Activated naive CD8-positive, alpha-beta T cell (primary cell): ENCODE measurements at regions not wholly inside any gene's neighbourhood (a gene's known extent, or its start where the extent isn't known, plus 50 kb on each side); places are given as distances from the start of the nearest gene placed in this dataset.
"Not testable (repeated sequence)": the region's sequence is repeated elsewhere in the genome, so short reads cannot be mapped to it uniquely, and the experiment has no call there.

Experiments used
- H3K27ac Mint-ChIP-seq: one replicate; pipeline ENCODE4 v1.8.0; 2021; ENCODE audit warnings: mixed read lengths
- H3K27me3 Mint-ChIP-seq: one replicate; pipeline ENCODE4 v1.8.0; 2021; ENCODE audit warnings: mixed read lengths
- H3K36me3 Mint-ChIP-seq: one replicate; pipeline ENCODE4 v1.8.0; 2021; ENCODE audit warnings: mixed read lengths
- H3K4me1 Mint-ChIP-seq: one replicate; pipeline ENCODE4 v1.8.0; 2021; ENCODE audit warnings: low read depth, mixed read lengths
- H3K4me3 Mint-ChIP-seq: one replicate; pipeline ENCODE4 v1.8.0; 2021; ENCODE audit warnings: mild to moderate bottlenecking, mixed read lengths
- H3K9me3 Mint-ChIP-seq: one replicate; pipeline ENCODE4 v1.8.0; 2021; ENCODE audit warnings: low read depth, mixed read lengths

- Mint-ChIP-seq H3K27ac (no peak overlapping the region), H3K9me3 (peaks cover 3% of the 10 kb centered on the region), H3K4me1 (no peaks in the 10 kb centered on the region), H3K27me3 (peaks cover 6% of the 10 kb centered on the region), H3K4me3 (no peak overlapping the region), H3K36me3 (no peaks in the 10 kb centered on the region)
Observed at GRCh38 chr3:16692486-16693344, 87.5 kb upstream of the DAZL start.

GRCh38 chr3:16693820-16694219 is 88.6 kb upstream of the DAZL start:
- H3K4me3 Mint-ChIP-seq = no peak overlapping the region

GRCh38 chr3:16695710-16696109 is 90.5 kb upstream of the DAZL start:
- peaks cover 3% of the 10 kb centered on the region for H3K9me3 Mint-ChIP-seq
- no peak overlapping the region for H3K27ac Mint-ChIP-seq
- H3K27me3 Mint-ChIP-seq = no peaks in the 10 kb centered on the region

More at GRCh38 chr3:16693820-16694219, 88.6 kb upstream of the DAZL start:
- Mint-ChIP-seq H3K36me3 (no peaks in the 10 kb centered on the region), H3K4me1 (no peaks in the 10 kb centered on the region), H3K27ac (no peak overlapping the region), H3K27me3 (peaks cover 4% of the 10 kb centered on the region), H3K9me3 (peaks cover 3% of the 10 kb centered on the region)

GRCh38 chr3:16697443-16698147 is 92.4 kb upstream of the DAZL start:
- no peaks in the 10 kb centered on the region for H3K36me3 Mint-ChIP-seq
- H3K4me3 Mint-ChIP-seq = no peak overlapping the region
- peaks cover 1% of the 10 kb centered on the region for H3K27me3 Mint-ChIP-seq
- no peaks in the 10 kb centered on the region for H3K9me3 Mint-ChIP-seq
- no peaks in the 10 kb centered on the region for H3K4me1 Mint-ChIP-seq
- H3K27ac Mint-ChIP-seq = no peak overlapping the region

More at GRCh38 chr3:16695710-16696109, 90.5 kb upstream of the DAZL start:
- Mint-ChIP-seq H3K4me3 (no peak overlapping the region), H3K36me3 (no peaks in the 10 kb centered on the region), H3K4me1 (no peaks in the 10 kb centered on the region)

GRCh38 chr3:16700651-16701050 is 95.4 kb upstream of the DAZL start:
- H3K4me1 Mint-ChIP-seq = no peaks in the 10 kb centered on the region

GRCh38 chr3:16704941-16705340 is 99.7 kb upstream of the DAZL start:
- Mint-ChIP-seq H3K36me3 (no peaks in the 10 kb centered on the region), H3K27ac (no peak overlapping the region), H3K9me3 (no peaks in the 10 kb centered on the region), H3K27me3 (peaks cover 1% of the 10 kb centered on the region), H3K4me1 (no peaks in the 10 kb centered on the region), H3K4me3 (no peak overlapping the region)

More at GRCh38 chr3:16700651-16701050, 95.4 kb upstream of the DAZL start:
- no peaks in the 10 kb centered on the region for H3K36me3 Mint-ChIP-seq
- H3K9me3 Mint-ChIP-seq = no peaks in the 10 kb centered on the region
- H3K4me3 Mint-ChIP-seq = no peak overlapping the region
- no peak overlapping the region for H3K27ac Mint-ChIP-seq
- H3K27me3 Mint-ChIP-seq = peaks cover 1% of the 10 kb centered on the region

GRCh38 chr3:16707260-16707659 is 102.0 kb upstream of the DAZL start:
- Mint-ChIP-seq H3K4me1 (no peaks in the 10 kb centered on the region), H3K36me3 (no peaks in the 10 kb centered on the region), H3K27me3 (no peaks in the 10 kb centered on the region), H3K9me3 (no peaks in the 10 kb centered on the region), H3K27ac (no peak overlapping the region), H3K4me3 (no peak overlapping the region)

GRCh38 chr3:16708285-16708684 is 103.1 kb upstream of the DAZL start:
- H3K9me3 Mint-ChIP-seq = peaks cover 9% of the 10 kb centered on the region
- H3K27me3 Mint-ChIP-seq = no peaks in the 10 kb centered on the region
- H3K4me1 Mint-ChIP-seq = no peaks in the 10 kb centered on the region
- peaks cover 4% of the 10 kb centered on the region for H3K36me3 Mint-ChIP-seq
- no peak overlapping the region for H3K27ac Mint-ChIP-seq
- no peak overlapping the region for H3K4me3 Mint-ChIP-seq

- H3K27ac Mint-ChIP-seq, H3K36me3 Mint-ChIP-seq, H3K27me3 Mint-ChIP-seq, H3K4me3 Mint-ChIP-seq, H3K4me1 Mint-ChIP-seq: not testable (repeated sequence)
- H3K9me3 Mint-ChIP-seq = peaks cover 19% of the 10 kb centered on the region
Observed at GRCh38 chr3:16711691-16712090, 106.5 kb upstream of the DAZL start.

- Mint-ChIP-seq H3K4me1 (no peaks in the 10 kb centered on the region), H3K27me3 (peaks cover 2% of the 10 kb centered on the region), H3K27ac (no peak overlapping the region), H3K9me3 (peaks cover 19% of the 10 kb centered on the region), H3K36me3 (peaks cover 10% of the 10 kb centered on the region), H3K4me3 (no peak overlapping the region)
Observed at GRCh38 chr3:16715281-16715680, 110.1 kb upstream of the DAZL start.

GRCh38 chr3:16719426-16719825 is 114.2 kb upstream of the DAZL start:
- no peaks in the 10 kb centered on the region for H3K4me1 Mint-ChIP-seq
- no peak overlapping the region for H3K27ac Mint-ChIP-seq
- no peak overlapping the region for H3K4me3 Mint-ChIP-seq

GRCh38 chr3:16720367-16720940 is 115.2 kb upstream of the DAZL start:
- Mint-ChIP-seq H3K4me1 (no peaks in the 10 kb centered on the region), H3K27ac (no peak overlapping the region), H3K27me3 (peaks cover 2% of the 10 kb centered on the region), H3K9me3 (peaks cover 4% of the 10 kb centered on the region), H3K4me3 (no peak overlapping the region), H3K36me3 (peaks cover 3% of the 10 kb centered on the region)

More at GRCh38 chr3:16719426-16719825, 114.2 kb upstream of the DAZL start:
- H3K27me3 Mint-ChIP-seq = peaks cover 2% of the 10 kb centered on the region
- peaks cover 1% of the 10 kb centered on the region for H3K9me3 Mint-ChIP-seq
- no peaks in the 10 kb centered on the region for H3K36me3 Mint-ChIP-seq

- Mint-ChIP-seq H3K27ac (no peak overlapping the region), H3K4me3 (no peak overlapping the region), H3K27me3 (peaks cover 2% of the 10 kb centered on the region), H3K4me1 (no peaks in the 10 kb centered on the region), H3K36me3 (peaks cover 3% of the 10 kb centered on the region), H3K9me3 (peaks cover 10% of the 10 kb centered on the region)
Observed at GRCh38 chr3:16721494-16721893, 116.3 kb upstream of the DAZL start.

- peaks cover 20% of the 10 kb centered on the region for H3K9me3 Mint-ChIP-seq
- H3K4me1 Mint-ChIP-seq = no peaks in the 10 kb centered on the region
- H3K27ac Mint-ChIP-seq = no peak overlapping the region
- H3K36me3 Mint-ChIP-seq = peaks cover 9% of the 10 kb centered on the region
- H3K4me3 Mint-ChIP-seq = no peak overlapping the region
- H3K27me3 Mint-ChIP-seq = peaks cover 2% of the 10 kb centered on the region
Observed at GRCh38 chr3:16723978-16724377, 118.8 kb upstream of the DAZL start.

- H3K27me3 Mint-ChIP-seq = peaks cover 2% of the 10 kb centered on the region
- no peaks in the 10 kb centered on the region for H3K4me1 Mint-ChIP-seq
- no peak overlapping the region for H3K27ac Mint-ChIP-seq
- no peak overlapping the region for H3K4me3 Mint-ChIP-seq
- peaks cover 9% of the 10 kb centered on the region for H3K36me3 Mint-ChIP-seq
- peaks cover 20% of the 10 kb centered on the region for H3K9me3 Mint-ChIP-seq
Observed at GRCh38 chr3:16724487-16724886, 119.3 kb upstream of the DAZL start.
